ENCODE measurements at regions not wholly inside any gene's neighbourhood (a gene's known extent, or its start where the extent isn't known, plus 50 kb on each side); places are given as distances from the start of the nearest gene placed in this dataset.

DNA sequence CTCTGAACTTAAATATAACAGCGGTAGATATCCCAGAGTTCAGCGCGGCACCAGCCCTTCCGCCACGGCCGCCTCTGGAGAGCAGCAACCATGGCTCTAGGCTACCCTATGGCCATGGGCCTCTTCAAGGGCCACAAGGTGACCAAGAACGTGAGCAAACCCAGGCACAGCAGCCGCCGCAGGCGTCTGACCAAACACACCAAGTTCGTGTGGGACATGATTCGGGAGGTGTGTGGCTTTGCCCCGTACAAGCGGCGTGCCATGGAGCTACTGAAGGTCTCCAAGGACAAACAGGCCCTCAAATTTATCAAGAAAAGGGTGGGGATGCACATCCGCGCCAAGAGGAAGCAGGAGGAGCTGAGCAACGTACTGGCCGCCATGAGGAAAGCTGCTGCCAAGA is 229.0 kb downstream of the ACTL7B start:
- Mint-ChIP-seq H3K27ac (no peak overlapping the region), H3K4me1 (ENCODE audit: low read depth) (no peaks in the 10 kb centered on the region), H3K9me3 (no peaks in the 10 kb centered on the region), H3K27me3 (ENCODE audit: low read depth) (no peaks in the 10 kb centered on the region), H3K36me3 (ENCODE audit: low read depth) (no peaks in the 10 kb centered on the region), H3K4me3 (no peak overlapping the region)
- no peak for DNase-seq (ENCODE audit: low spot score)

DNA sequence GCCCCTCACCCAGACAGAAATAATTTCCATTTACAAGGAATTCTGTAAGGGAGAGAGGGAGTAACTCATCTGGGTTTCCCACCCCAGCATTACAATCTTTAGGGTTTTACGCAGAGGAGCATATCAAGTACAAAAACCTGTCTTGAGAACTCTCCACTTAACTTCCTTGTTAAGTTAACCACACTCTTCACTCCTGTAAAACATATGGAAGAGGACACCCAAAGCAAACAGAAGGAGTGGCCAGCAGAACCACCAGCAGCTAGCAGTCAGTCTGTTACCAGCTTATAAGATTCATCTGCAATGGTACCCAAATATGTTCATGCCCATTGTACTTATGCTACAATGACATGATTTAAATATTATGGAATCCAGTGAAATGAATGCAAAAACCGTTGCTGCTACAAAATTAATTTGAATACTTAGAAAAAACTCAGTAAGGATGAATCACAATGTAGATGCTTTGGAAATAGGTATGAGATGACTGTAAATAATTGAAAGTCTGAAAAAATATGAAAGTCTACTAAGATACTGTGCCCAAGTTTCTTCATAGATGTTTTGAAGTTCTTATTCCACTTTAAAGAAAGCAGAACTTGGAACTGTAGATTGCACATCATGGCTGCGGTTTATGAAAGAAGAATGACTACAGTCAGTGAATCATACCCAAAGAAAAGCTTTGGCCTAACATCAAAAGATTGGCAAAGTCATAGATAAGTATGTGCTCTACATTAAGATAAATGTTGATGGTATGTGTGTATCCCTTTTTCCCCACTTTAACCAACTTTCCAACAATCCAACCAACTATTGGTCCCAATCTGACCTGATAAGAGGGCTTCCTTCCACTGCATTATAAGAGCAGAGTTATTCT is 233.6 kb downstream of the ACTL7B start:
- Mint-ChIP-seq H3K4me1 (ENCODE audit: low read depth) (no peaks in the 10 kb centered on the region), H3K27ac (no peak overlapping the region), H3K36me3 (ENCODE audit: low read depth) (no peaks in the 10 kb centered on the region), H3K4me3 (no peak overlapping the region), H3K27me3 (ENCODE audit: low read depth) (no peaks in the 10 kb centered on the region), H3K9me3 (no peaks in the 10 kb centered on the region)
- no peak for DNase-seq (ENCODE audit: low spot score)

GRCh38 chr9:108620767-108621166 is 235.0 kb downstream of the ACTL7B start:
- Mint-ChIP-seq H3K27me3 (ENCODE audit: low read depth) (no peaks in the 10 kb centered on the region), H3K4me1 (ENCODE audit: low read depth) (no peaks in the 10 kb centered on the region), H3K9me3 (no peaks in the 10 kb centered on the region), H3K27ac (no peak overlapping the region), H3K4me3 (no peak overlapping the region), H3K36me3 (ENCODE audit: low read depth) (no peaks in the 10 kb centered on the region)
- no peak for DNase-seq (ENCODE audit: low spot score)

DNA sequence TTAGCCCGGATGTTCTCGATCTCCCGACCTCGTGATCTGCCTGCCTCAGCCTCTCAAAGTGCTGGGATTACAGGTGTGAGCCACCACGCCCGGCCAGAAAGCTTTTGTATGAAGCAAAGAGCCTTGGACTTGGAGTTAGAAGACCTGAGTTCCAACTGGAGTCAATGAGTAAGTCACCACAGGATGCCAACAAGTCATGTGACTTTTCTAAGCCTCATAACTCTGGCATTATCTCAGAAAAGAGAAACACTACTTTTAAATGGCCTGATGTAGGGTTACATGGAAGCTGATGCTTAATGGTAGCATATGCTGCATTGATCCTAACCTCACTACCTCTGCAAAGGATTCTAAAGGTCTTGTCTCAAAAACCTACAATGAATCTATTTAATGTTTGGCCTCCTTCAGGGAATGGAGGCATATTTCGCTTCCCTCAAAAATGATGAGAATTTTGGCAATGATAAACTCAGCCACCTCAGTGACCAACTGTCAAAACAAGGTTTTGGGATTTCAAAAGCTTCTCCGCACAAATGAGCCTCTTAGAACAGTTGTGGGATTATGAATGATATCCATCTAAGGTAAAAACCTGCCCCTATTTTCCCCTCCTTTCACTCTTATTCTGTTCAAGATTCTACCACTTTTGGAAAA is 236.8 kb downstream of the ACTL7B start:
- Mint-ChIP-seq H3K4me1 (ENCODE audit: low read depth) (no peaks in the 10 kb centered on the region), H3K4me3 (no peak overlapping the region), H3K36me3 (ENCODE audit: low read depth) (no peaks in the 10 kb centered on the region), H3K27me3 (ENCODE audit: low read depth) (no peaks in the 10 kb centered on the region), H3K27ac (no peak overlapping the region), H3K9me3 (no peaks in the 10 kb centered on the region)
- no peak for DNase-seq (ENCODE audit: low spot score)

GRCh38 chr9:108617676-108618075 is 238.1 kb downstream of the ACTL7B start:
- Mint-ChIP-seq H3K4me1 (ENCODE audit: low read depth) (no peaks in the 10 kb centered on the region), H3K27ac (no peak overlapping the region), H3K4me3 (no peak overlapping the region), H3K36me3 (ENCODE audit: low read depth) (no peaks in the 10 kb centered on the region), H3K27me3 (ENCODE audit: low read depth) (no peaks in the 10 kb centered on the region), H3K9me3 (no peaks in the 10 kb centered on the region)
- no peak for DNase-seq (ENCODE audit: low spot score)

DNA sequence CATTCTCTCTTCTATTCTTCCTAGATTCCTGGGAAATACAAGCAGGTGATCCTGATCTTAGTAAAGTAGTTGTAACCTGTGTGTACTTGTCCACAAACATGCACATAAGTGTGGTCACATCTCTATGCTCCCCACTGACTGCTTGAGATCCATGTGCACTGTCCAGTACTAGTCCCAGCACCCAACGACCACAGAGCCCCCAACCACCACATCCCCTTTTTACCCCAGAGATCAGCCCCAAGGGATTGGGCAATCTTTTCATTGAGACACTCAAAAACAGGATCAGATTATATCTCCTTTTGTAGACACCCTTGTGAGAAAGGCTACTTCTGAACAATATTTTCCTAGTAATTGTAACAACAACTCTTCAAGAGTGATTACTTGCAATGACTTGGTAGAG is 240.6 kb downstream of the ACTL7B start:
- Mint-ChIP-seq H3K36me3 (ENCODE audit: low read depth) (no peaks in the 10 kb centered on the region), H3K27ac (no peak overlapping the region), H3K9me3 (no peaks in the 10 kb centered on the region), H3K27me3 (ENCODE audit: low read depth) (no peaks in the 10 kb centered on the region), H3K4me3 (no peak overlapping the region), H3K4me1 (ENCODE audit: low read depth) (no peaks in the 10 kb centered on the region)
- no peak for DNase-seq (ENCODE audit: low spot score)

- Mint-ChIP-seq H3K27me3 (ENCODE audit: low read depth) (no peaks in the 10 kb centered on the region), H3K9me3 (no peaks in the 10 kb centered on the region)
- DNase-seq (ENCODE audit: low spot score): no peak
Observed at GRCh38 chr9:108612513-108612912, 243.3 kb downstream of the ACTL7B start.

GRCh38 chr9:108609897-108610253 is 245.9 kb downstream of the ACTL7B start:
- no peaks in the 10 kb centered on the region for H3K27me3 Mint-ChIP-seq (ENCODE audit: low read depth)
- DNase-seq (ENCODE audit: low spot score): no peak
- H3K4me1 Mint-ChIP-seq (ENCODE audit: low read depth): no peaks in the 10 kb centered on the region
- H3K36me3 Mint-ChIP-seq (ENCODE audit: low read depth): no peaks in the 10 kb centered on the region
- no peak overlapping the region for H3K27ac Mint-ChIP-seq
- no peak overlapping the region for H3K4me3 Mint-ChIP-seq
- H3K9me3 Mint-ChIP-seq: no peaks in the 10 kb centered on the region

More at GRCh38 chr9:108612513-108612912, 243.3 kb downstream of the ACTL7B start:
- Mint-ChIP-seq H3K27ac (no peak overlapping the region), H3K4me3 (no peak overlapping the region), H3K36me3 (ENCODE audit: low read depth) (no peaks in the 10 kb centered on the region), H3K4me1 (ENCODE audit: low read depth) (no peaks in the 10 kb centered on the region)

DNA sequence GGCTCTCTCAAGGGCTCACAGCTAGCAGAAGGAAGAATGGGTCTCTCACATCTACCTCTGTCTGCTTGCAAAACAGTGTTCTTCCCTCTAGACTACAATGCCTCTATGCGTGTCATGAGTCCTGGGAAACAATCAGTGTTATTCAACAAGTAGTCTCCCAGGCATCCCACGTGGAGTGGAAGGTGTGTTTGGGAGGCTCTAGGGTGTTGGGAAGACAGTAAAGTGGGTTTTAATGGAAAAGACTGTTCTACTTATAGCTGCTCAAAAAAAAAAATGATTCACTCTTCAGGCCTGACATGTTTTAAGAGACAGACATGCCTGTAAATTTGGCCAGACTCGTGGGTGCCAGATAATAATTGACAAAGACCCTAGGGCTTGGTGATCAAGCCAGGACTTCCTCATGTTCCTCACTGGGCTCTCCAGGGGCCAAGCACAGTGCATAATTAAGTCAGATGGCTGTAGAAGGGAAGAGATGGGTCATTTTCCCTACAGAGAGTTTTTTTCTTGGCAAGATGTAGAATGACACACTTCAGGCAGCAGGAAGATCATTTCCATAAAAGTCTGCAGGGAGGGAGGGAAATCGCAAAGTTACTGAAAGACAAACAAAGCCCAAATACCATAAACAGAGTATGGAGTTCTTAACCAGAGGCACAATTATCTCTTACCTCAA is 246.4 kb downstream of the ACTL7B start:
- no peaks in the 10 kb centered on the region for H3K9me3 Mint-ChIP-seq
- H3K4me1 Mint-ChIP-seq (ENCODE audit: low read depth): no peaks in the 10 kb centered on the region
- no peak overlapping the region for H3K4me3 Mint-ChIP-seq
- H3K27ac Mint-ChIP-seq: no peak overlapping the region
- no peaks in the 10 kb centered on the region for H3K27me3 Mint-ChIP-seq (ENCODE audit: low read depth)
- no peaks in the 10 kb centered on the region for H3K36me3 Mint-ChIP-seq (ENCODE audit: low read depth)
- DNase-seq (ENCODE audit: low spot score): no peak

DNA sequence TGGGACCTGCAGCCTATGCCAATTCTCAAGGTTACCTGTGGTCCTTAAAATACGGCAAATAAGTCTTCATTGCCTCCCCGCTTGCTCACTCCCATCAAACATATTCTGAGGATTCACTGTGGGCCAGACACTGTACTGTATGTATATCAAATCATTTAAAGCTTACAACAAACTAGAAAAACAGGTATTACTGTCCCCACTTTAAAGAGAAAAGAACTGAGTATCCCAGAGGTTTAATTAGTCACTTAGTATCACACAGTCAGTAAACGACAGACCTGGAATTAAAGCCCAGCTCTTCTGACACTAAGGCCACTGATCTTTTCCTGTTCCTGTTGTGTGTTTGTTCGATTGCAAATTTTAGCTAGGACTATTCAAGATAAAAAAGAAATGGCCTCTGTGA is 248.2 kb downstream of the ACTL7B start:
- Mint-ChIP-seq H3K27ac (no peak overlapping the region), H3K4me3 (no peak overlapping the region), H3K36me3 (ENCODE audit: low read depth) (no peaks in the 10 kb centered on the region), H3K27me3 (ENCODE audit: low read depth) (no peaks in the 10 kb centered on the region), H3K9me3 (no peaks in the 10 kb centered on the region), H3K4me1 (ENCODE audit: low read depth) (no peaks in the 10 kb centered on the region)
- DNase-seq (ENCODE audit: low spot score): no peak

- no peaks in the 10 kb centered on the region for H3K36me3 Mint-ChIP-seq (ENCODE audit: low read depth)
- no peak overlapping the region for H3K27ac Mint-ChIP-seq
- no peaks in the 10 kb centered on the region for H3K27me3 Mint-ChIP-seq (ENCODE audit: low read depth)
- H3K4me1 Mint-ChIP-seq (ENCODE audit: low read depth): no peaks in the 10 kb centered on the region
- H3K9me3 Mint-ChIP-seq: no peaks in the 10 kb centered on the region
- DNase-seq (ENCODE audit: low spot score): no peak
- no peak overlapping the region for H3K4me3 Mint-ChIP-seq
Observed at GRCh38 chr9:108606401-108606800, 249.4 kb downstream of the ACTL7B start.

- DNase-seq (ENCODE audit: low spot score): no peak
- H3K4me1 Mint-ChIP-seq (ENCODE audit: low read depth): no peaks in the 10 kb centered on the region
- no peaks in the 10 kb centered on the region for H3K27me3 Mint-ChIP-seq (ENCODE audit: low read depth)
- H3K27ac Mint-ChIP-seq: no peak overlapping the region
- H3K9me3 Mint-ChIP-seq: no peaks in the 10 kb centered on the region
- no peak overlapping the region for H3K4me3 Mint-ChIP-seq
- no peaks in the 10 kb centered on the region for H3K36me3 Mint-ChIP-seq (ENCODE audit: low read depth)
Observed at GRCh38 chr9:108603141-108603540, 252.6 kb downstream of the ACTL7B start.

GRCh38 chr9:108600896-108601295 is 254.9 kb downstream of the ACTL7B start:
- H3K36me3 Mint-ChIP-seq (ENCODE audit: low read depth): no peaks in the 10 kb centered on the region
- no peak for DNase-seq (ENCODE audit: low spot score)
- no peak overlapping the region for H3K4me3 Mint-ChIP-seq
- H3K4me1 Mint-ChIP-seq (ENCODE audit: low read depth): no peaks in the 10 kb centered on the region
- no peak overlapping the region for H3K27ac Mint-ChIP-seq
- no peaks in the 10 kb centered on the region for H3K27me3 Mint-ChIP-seq (ENCODE audit: low read depth)
- H3K9me3 Mint-ChIP-seq: no peaks in the 10 kb centered on the region

DNA sequence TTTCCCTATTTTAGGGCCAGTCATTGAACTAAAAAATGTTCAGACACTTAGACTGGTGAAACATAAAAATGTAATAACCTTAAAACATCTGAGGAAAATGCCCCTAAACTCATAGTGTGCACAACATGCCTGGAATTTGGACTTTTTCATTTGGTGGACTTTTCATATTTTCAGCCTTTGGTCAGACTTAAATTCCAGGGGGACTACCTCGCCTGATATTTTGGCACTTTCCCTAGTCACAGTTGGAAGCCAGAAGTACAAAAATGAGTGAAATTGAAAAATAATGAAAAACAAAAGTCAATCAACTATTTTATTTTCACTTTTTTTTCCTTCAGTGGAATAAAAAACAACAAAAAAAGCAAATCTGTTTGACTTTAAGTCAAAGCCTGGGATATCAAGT is 256.2 kb downstream of the ACTL7B start:
- no peaks in the 10 kb centered on the region for H3K4me1 Mint-ChIP-seq (ENCODE audit: low read depth)
- H3K27me3 Mint-ChIP-seq (ENCODE audit: low read depth): no peaks in the 10 kb centered on the region
- no peak overlapping the region for H3K4me3 Mint-ChIP-seq
- H3K9me3 Mint-ChIP-seq: no peaks in the 10 kb centered on the region
- DNase-seq (ENCODE audit: low spot score): no peak
- no peaks in the 10 kb centered on the region for H3K36me3 Mint-ChIP-seq (ENCODE audit: low read depth)
- no peak overlapping the region for H3K27ac Mint-ChIP-seq

Measured in T-helper 2 cell treated with Interferon-gamma antibody and Interleukin-4, amounts not matched to agents 5 μg/mL and 100 μg/mL, for 36 hours (primary cell).